Neural cell (in vitro differentiated cells): ENCODE measurements at regions not wholly inside any gene's neighbourhood (a gene's known extent, or its start where the extent isn't known, plus 50 kb on each side); places are given as distances from the start of the nearest gene placed in this dataset.

Source experiments
- H2AFZ ChIP-seq: fragments of 200-600, 300-800 bp; sonication (generic), shearing (Covaris generic); 2 replicates; pipeline ENCODE4 v1.6.0; 2014; ENCODE audit warnings: low read depth, mild to moderate bottlenecking, antibody characterized with exemption, low read length, moderate library complexity
- H3F3A ChIP-seq: fragments of 200-600 bp; shearing (Covaris generic); 2 replicates; pipeline ENCODE4 v1.6.1; 2016; ENCODE audit warnings: mild to moderate bottlenecking, moderate library complexity, mixed read lengths, antibody characterized with exemption, low read length; ENCODE audit not compliant: insufficient read depth, poor library complexity, severe bottlenecking
- H3K27ac ChIP-seq: fragments of 200-600, 300-800 bp; sonication (generic), shearing (Covaris generic); 2 replicates; pipeline ENCODE4 v1.5.1; 2014; ENCODE audit warnings: mild to moderate bottlenecking, low read length, moderate library complexity
- H3K27me3 ChIP-seq: fragments of 300-800, 200-600 bp; sonication (generic), shearing (Covaris generic); 2 replicates; pipeline ENCODE4 v1.6.0; 2014; ENCODE audit warnings: mild to moderate bottlenecking, low read depth, low read length, moderate library complexity; ENCODE audit not compliant: insufficient read depth
- H3K36me3 ChIP-seq: fragments of 300-800, 200-600 bp; sonication (generic), shearing (Covaris generic); 2 replicates; pipeline ENCODE4 v1.5.1; 2014; ENCODE audit warnings: mild to moderate bottlenecking, antibody characterized with exemption, low read length, moderate library complexity; ENCODE audit not compliant: insufficient read depth
- H3K4me2 ChIP-seq: fragments of 300-800, 200-600 bp; sonication (generic), shearing (Covaris generic); 2 replicates; pipeline ENCODE4 v1.6.0; 2014; ENCODE audit warnings: mild to moderate bottlenecking, low read length
- H3K4me3 ChIP-seq: fragments of 300-800, 200-600 bp; sonication (generic), shearing (Covaris generic); 2 replicates; pipeline ENCODE4 v1.5.1; 2014; ENCODE audit warnings: mild to moderate bottlenecking, low read length, moderate library complexity
- H3K79me2 ChIP-seq: fragments of 200-600 bp; shearing (Covaris generic); replicated peaks from 2 replicates; pipeline ENCODE4 v1.6.0; 2014; ENCODE audit warnings: mild to moderate bottlenecking, low read length, moderate library complexity; ENCODE audit not compliant: insufficient read depth
- H3K9ac ChIP-seq: fragments of 300-800, 200-600 bp; sonication (generic), shearing (Covaris generic); 2 replicates; pipeline ENCODE4 v1.6.1; 2016; ENCODE audit warnings: mild to moderate bottlenecking, low read length, mixed read lengths
- H3K9me2 ChIP-seq: fragments of 200-600 bp; shearing (Covaris generic); 2 replicates; pipeline ENCODE4 v1.6.1; 2016; ENCODE audit warnings: mild to moderate bottlenecking, low read length, mixed read lengths; ENCODE audit not compliant: insufficient read depth
- H3K9me3 ChIP-seq: fragments of 200-600, 300-800 bp; sonication (generic), shearing (Covaris generic); 2 replicates; pipeline ENCODE4 v1.6.1; 2016; ENCODE audit warnings: mild to moderate bottlenecking, mixed run types, low read length, moderate library complexity, mixed read lengths
- H4K20me1 ChIP-seq: fragments of 200-600 bp; shearing (Covaris generic); 2 replicates; pipeline ENCODE4 v1.6.1; 2016; ENCODE audit warnings: mild to moderate bottlenecking, mixed run types; ENCODE audit not compliant: insufficient read depth
- EP300 ChIP-seq: fragments of 450-650 bp; conservative IDR thresholded peaks from 2 replicates; pipeline ENCODE4 v1.6.1; 2014; ENCODE audit warnings: antibody characterized with exemption, mild to moderate bottlenecking, moderate library complexity; ENCODE audit not compliant: poor library complexity, severe bottlenecking
- EZH2 ChIP-seq: fragments of 200-600, 300-800 bp; shearing (Covaris generic), sonication (generic); IDR thresholded peaks from 2 replicates; pipeline ENCODE4 v1.6.1; 2014; ENCODE audit warnings: antibody characterized with exemption, low read length, borderline replicate concordance, mild to moderate bottlenecking; ENCODE audit not compliant: insufficient read depth, poor library complexity, severe bottlenecking
- MXI1 ChIP-seq: fragments of 450-650 bp; conservative IDR thresholded peaks from 2 replicates; pipeline ENCODE4 v1.6.1; 2014; ENCODE audit warnings: antibody characterized with exemption, mild to moderate bottlenecking; ENCODE audit not compliant: poor library complexity, severe bottlenecking
- POLR2AphosphoS5 ChIP-seq: IDR thresholded peaks from 2 replicates; pipeline ENCODE4 v1.6.1; 2012
- RAD21 ChIP-seq: fragments of 450-650 bp; conservative IDR thresholded peaks from 2 replicates; pipeline ENCODE4 v1.6.1; 2014; ENCODE audit warnings: antibody characterized with exemption, mild to moderate bottlenecking, moderate library complexity
- SMC3 ChIP-seq: fragments of 450-650 bp; conservative IDR thresholded peaks from 2 replicates; pipeline ENCODE4 v1.6.1; 2014; ENCODE audit warnings: antibody characterized with exemption, mild to moderate bottlenecking, moderate library complexity; ENCODE audit not compliant: poor library complexity
- TAF1 ChIP-seq: IDR thresholded peaks from 2 replicates; pipeline ENCODE4 v1.6.1; 2012; ENCODE audit warnings: low read depth
- TF ChIP-seq, protein P1 (sequence below): fragments of 450-650 bp; IDR thresholded peaks from 2 replicates; pipeline ENCODE4 v1.5.1; 2014; ENCODE audit warnings: antibody characterized with exemption, mild to moderate bottlenecking, moderate library complexity; ENCODE audit not compliant: poor library complexity, severe bottlenecking
- TF ChIP-seq, protein P2 (sequence below): IDR thresholded peaks from 2 replicates; pipeline ENCODE4 v1.6.1; 2012; ENCODE audit warnings: borderline replicate concordance

DNA sequence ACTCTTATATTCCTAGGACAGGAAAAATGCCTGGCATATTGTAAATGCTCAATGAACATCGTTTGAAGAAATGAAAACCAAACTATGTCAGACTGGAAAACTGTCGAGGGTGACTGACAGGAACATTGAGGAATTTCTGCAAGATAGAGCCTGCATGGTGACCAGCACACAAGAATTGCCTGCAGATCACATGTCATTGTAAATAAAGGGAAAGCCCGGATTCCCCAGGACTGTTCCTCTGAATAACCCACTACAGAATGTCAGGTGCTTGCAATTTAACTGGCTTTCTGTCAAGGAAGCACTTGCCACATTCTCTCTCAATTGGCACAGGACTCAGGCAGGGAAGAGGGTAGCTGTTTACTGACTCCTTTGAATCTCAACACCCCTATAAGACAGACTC, 129.0 kb upstream of the REG3G start:
- H3K4me3 ChIP-seq, result no peak overlapping the region
- H3K79me2 ChIP-seq, result no peaks in the 10 kb centered on the region
- no peaks in the 10 kb centered on the region for H3K9me3 ChIP-seq
- H3K36me3 ChIP-seq, result no peaks in the 10 kb centered on the region
- no peaks in the 10 kb centered on the region for H3K9me2 ChIP-seq
- no peaks in the 10 kb centered on the region for H3F3A ChIP-seq
- H4K20me1 ChIP-seq, result no peaks in the 10 kb centered on the region
- H2AFZ ChIP-seq, result no peak overlapping the region
- no peaks in the 10 kb centered on the region for H3K27me3 ChIP-seq
- no peak for TF ChIP-seq EP300
- TF ChIP-seq, protein P1, sequence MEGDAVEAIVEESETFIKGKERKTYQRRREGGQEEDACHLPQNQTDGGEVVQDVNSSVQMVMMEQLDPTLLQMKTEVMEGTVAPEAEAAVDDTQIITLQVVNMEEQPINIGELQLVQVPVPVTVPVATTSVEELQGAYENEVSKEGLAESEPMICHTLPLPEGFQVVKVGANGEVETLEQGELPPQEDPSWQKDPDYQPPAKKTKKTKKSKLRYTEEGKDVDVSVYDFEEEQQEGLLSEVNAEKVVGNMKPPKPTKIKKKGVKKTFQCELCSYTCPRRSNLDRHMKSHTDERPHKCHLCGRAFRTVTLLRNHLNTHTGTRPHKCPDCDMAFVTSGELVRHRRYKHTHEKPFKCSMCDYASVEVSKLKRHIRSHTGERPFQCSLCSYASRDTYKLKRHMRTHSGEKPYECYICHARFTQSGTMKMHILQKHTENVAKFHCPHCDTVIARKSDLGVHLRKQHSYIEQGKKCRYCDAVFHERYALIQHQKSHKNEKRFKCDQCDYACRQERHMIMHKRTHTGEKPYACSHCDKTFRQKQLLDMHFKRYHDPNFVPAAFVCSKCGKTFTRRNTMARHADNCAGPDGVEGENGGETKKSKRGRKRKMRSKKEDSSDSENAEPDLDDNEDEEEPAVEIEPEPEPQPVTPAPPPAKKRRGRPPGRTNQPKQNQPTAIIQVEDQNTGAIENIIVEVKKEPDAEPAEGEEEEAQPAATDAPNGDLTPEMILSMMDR, result no peak
- TF ChIP-seq RAD21, result no peak
- TF ChIP-seq, protein P2, sequence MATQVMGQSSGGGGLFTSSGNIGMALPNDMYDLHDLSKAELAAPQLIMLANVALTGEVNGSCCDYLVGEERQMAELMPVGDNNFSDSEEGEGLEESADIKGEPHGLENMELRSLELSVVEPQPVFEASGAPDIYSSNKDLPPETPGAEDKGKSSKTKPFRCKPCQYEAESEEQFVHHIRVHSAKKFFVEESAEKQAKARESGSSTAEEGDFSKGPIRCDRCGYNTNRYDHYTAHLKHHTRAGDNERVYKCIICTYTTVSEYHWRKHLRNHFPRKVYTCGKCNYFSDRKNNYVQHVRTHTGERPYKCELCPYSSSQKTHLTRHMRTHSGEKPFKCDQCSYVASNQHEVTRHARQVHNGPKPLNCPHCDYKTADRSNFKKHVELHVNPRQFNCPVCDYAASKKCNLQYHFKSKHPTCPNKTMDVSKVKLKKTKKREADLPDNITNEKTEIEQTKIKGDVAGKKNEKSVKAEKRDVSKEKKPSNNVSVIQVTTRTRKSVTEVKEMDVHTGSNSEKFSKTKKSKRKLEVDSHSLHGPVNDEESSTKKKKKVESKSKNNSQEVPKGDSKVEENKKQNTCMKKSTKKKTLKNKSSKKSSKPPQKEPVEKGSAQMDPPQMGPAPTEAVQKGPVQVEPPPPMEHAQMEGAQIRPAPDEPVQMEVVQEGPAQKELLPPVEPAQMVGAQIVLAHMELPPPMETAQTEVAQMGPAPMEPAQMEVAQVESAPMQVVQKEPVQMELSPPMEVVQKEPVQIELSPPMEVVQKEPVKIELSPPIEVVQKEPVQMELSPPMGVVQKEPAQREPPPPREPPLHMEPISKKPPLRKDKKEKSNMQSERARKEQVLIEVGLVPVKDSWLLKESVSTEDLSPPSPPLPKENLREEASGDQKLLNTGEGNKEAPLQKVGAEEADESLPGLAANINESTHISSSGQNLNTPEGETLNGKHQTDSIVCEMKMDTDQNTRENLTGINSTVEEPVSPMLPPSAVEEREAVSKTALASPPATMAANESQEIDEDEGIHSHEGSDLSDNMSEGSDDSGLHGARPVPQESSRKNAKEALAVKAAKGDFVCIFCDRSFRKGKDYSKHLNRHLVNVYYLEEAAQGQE, result no peak
- no peak for TF ChIP-seq SMC3
- no peak for TF ChIP-seq EZH2
- TF ChIP-seq TAF1, result no peak
- TF ChIP-seq MXI1, result no peak
- TF ChIP-seq POLR2AphosphoS5, result no peak
- H3K27ac ChIP-seq, result no peak overlapping the region
- H3K9ac ChIP-seq, result no peak overlapping the region
- no peak overlapping the region for H3K4me2 ChIP-seq

DNA sequence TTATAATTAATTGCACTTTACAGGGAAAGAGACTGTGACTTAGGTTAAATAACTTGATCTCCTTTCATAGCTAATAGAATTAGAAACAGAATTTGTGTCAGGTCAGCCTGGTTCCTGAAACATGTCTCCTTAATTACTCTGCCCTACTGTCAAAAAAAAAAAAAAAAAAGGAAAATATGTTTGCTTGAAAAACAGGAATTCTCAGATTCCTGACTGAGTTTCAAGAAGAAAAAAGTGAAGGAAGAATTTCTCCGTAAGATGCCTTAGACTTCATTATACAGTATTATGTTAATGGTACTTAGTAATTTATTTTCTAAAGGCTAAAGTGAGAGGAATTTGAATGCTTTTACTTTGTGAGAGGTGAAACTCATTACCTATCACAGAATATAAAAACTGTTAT, 118.4 kb upstream of the REG3G start:
- H3K4me3 ChIP-seq, result no peak overlapping the region
- no peaks in the 10 kb centered on the region for H3K36me3 ChIP-seq
- no peak overlapping the region for H3K9ac ChIP-seq
- no peaks in the 10 kb centered on the region for H3K9me2 ChIP-seq
- H3F3A ChIP-seq, result no peaks in the 10 kb centered on the region
- no peak overlapping the region for H2AFZ ChIP-seq
- no peak for TF ChIP-seq MXI1
- TF ChIP-seq EZH2, result no peak
- TF ChIP-seq RAD21, result no peak
- TF ChIP-seq SMC3, result no peak
- no peak for TF ChIP-seq EP300
- TF ChIP-seq, protein P1, result no peak
- no peak for TF ChIP-seq TAF1
- TF ChIP-seq POLR2AphosphoS5, result no peak
- TF ChIP-seq, protein P2, result no peak
- no peaks in the 10 kb centered on the region for H3K27me3 ChIP-seq
- no peaks in the 10 kb centered on the region for H4K20me1 ChIP-seq
- H3K9me3 ChIP-seq, result no peaks in the 10 kb centered on the region
- H3K4me2 ChIP-seq, result no peak overlapping the region
- no peak overlapping the region for H3K27ac ChIP-seq
- H3K79me2 ChIP-seq, result no peaks in the 10 kb centered on the region
